NB4 (cell line): ENCODE measurements at regions not wholly inside any gene's neighbourhood (a gene's known extent, or its start where the extent isn't known, plus 50 kb on each side); places are given as distances from the start of the nearest gene placed in this dataset.
A peak's percentile ranks its signal among the peaks of the same experiment; 100 is the strongest.

Experiments used
- CTCF ChIP-seq: IDR thresholded peaks from one replicate; pipeline ENCODE4 v1.5.1; 2012; ENCODE audit warnings: low read depth, low read length
- POLR2A ChIP-seq: IDR thresholded peaks from 2 replicates; pipeline ENCODE4 v1.6.1; 2011; ENCODE audit warnings: mild to moderate bottlenecking; ENCODE audit not compliant: insufficient read length; ENCODE audit errors: extremely low read depth

- TF ChIP-seq POLR2A (no peak), CTCF (peak; percentile 73)
Observed at GRCh38 chr3:124565013-124565412, 165.2 kb upstream of the UMPS start.
